H1 (cell line): ENCODE measurements at regions not wholly inside any gene's neighbourhood (a gene's known extent, or its start where the extent isn't known, plus 50 kb on each side); places are given as distances from the start of the nearest gene placed in this dataset.

ENCODE experiments used
- CTCF ChIA-PET: fragments of 300-600 bp; sonication (Branson Sonifier 250); formaldehyde crosslinking; loops from one replicate; lab custom pipeline; 2021; ENCODE audit not compliant: partially characterized antibody; lab: Charles Lee
- POLR2A ChIA-PET: fragments of 300-600 bp; sonication (Branson Sonifier 250); formaldehyde crosslinking; loops from one replicate; lab custom pipeline; 2021; ENCODE audit warnings: inconsistent platforms; ENCODE audit not compliant: partially characterized antibody; lab: Charles Lee
- DNase-seq, 2 experiments: peaks; one replicate each; pipeline versions ENCODE4 v3.0.0 to v3.0.0-alpha.2; 2010 to 2022; ENCODE audit warnings: low spot score in 2 of 2, low read depth in 1 of 2, mixed read lengths in 1 of 2
- FAIRE-seq: peaks from 2 replicates; lab custom pipeline; 2011; peaks lifted over from hg19 to GRCh38; lab: Jason Lieb, UNC
- H2AFZ ChIP-seq: 2 replicates; pipeline ENCODE4 v1.8.1; 2012; ENCODE audit warnings: low read length, inconsistent platforms
- H2AK5ac ChIP-seq: 2 replicates; pipeline ENCODE4 v1.6.1; 2013; ENCODE audit warnings: low read depth, low read length
- H2BK120ac ChIP-seq: replicated peaks from 2 replicates; pipeline ENCODE3; 2013; ENCODE audit warnings: low read depth, low read length, inconsistent platforms
- H2BK12ac ChIP-seq: 2 replicates; pipeline ENCODE4 v1.6.1; 2013; ENCODE audit warnings: low read depth, low read length
- H2BK15ac ChIP-seq: 2 replicates; pipeline ENCODE4 v1.6.1; 2013; ENCODE audit warnings: low read length
- H2BK20ac ChIP-seq: 2 replicates; pipeline ENCODE4 v1.6.1; 2013; ENCODE audit warnings: low read length
- H2BK5ac ChIP-seq: 2 replicates; pipeline ENCODE4 v1.6.1; 2013; ENCODE audit warnings: low read depth, low read length
- H3K14ac ChIP-seq: 2 replicates; pipeline ENCODE4 v1.6.1; 2013; ENCODE audit warnings: inconsistent platforms; ENCODE audit not compliant: insufficient read length
- H3K18ac ChIP-seq: 2 replicates; pipeline ENCODE4 v1.6.1; 2013; ENCODE audit warnings: low read length; ENCODE audit errors: extremely low read depth
- H3K23ac ChIP-seq: 2 replicates; pipeline ENCODE4 v1.6.1; 2013; ENCODE audit warnings: inconsistent platforms; ENCODE audit not compliant: insufficient read length
- H3K23me2 ChIP-seq: 2 replicates; pipeline ENCODE4 v1.6.1; 2013; ENCODE audit warnings: low read depth, low read length
- H3K27ac ChIP-seq: 2 replicates; pipeline ENCODE4 v1.6.1; 2011; ENCODE audit warnings: low read depth, low read length, inconsistent platforms
- H3K27me3 ChIP-seq, 4 experiments: replicated peaks in 1 of 4; 1 replicate in 1 of 4; 2 replicates in 3 of 4; pipeline versions ENCODE4 v1.6.1 to v1.8.1; 2011 to 2013; ENCODE audit warnings: low read length in 3 of 4, mild to moderate bottlenecking in 3 of 4, inconsistent platforms in 2 of 4, mixed read lengths in 2 of 4, moderate library complexity in 1 of 4; ENCODE audit not compliant: control insufficient read depth in 3 of 4, insufficient read depth in 3 of 4; ENCODE audit errors: extremely low read depth in 1 of 4
- H3K36me3 ChIP-seq, 4 experiments: 2 replicates each; pipeline versions ENCODE4 v1.6.1 to v1.8.1; 2011 to 2013; ENCODE audit warnings: mild to moderate bottlenecking in 4 of 4, low read length in 3 of 4, moderate library complexity in 2 of 4, control low read depth in 1 of 4, inconsistent platforms in 1 of 4; ENCODE audit not compliant: insufficient read depth in 4 of 4, control insufficient read depth in 2 of 4
- H3K4ac ChIP-seq: replicated peaks from 2 replicates; pipeline ENCODE3; 2013; ENCODE audit warnings: low read length, low read depth, mixed read lengths, inconsistent platforms; ENCODE audit not compliant: insufficient read length
- H3K4me1 ChIP-seq, 4 experiments: replicated peaks in 1 of 4; 1 replicate in 1 of 4; 2 replicates in 3 of 4; pipeline versions ENCODE4 v1.6.1 to v1.8.1; 2011 to 2013; ENCODE audit warnings: low read length in 3 of 4, inconsistent platforms in 2 of 4, mixed read lengths in 1 of 4; ENCODE audit not compliant: insufficient read depth in 4 of 4, control insufficient read depth in 3 of 4
- H3K4me2 ChIP-seq, 2 experiments: 2 replicates each; pipeline versions ENCODE4 v1.6.1 to v1.8.1; 2011 to 2013; ENCODE audit warnings: low read depth in 2 of 2, low read length in 2 of 2, control low read depth in 1 of 2, inconsistent platforms in 1 of 2, mild to moderate bottlenecking in 1 of 2; ENCODE audit not compliant: insufficient read depth in 1 of 2
- H3K4me3 ChIP-seq, 4 experiments: fragments of 200-600, 300-600 bp in 1 of 4; sonication (generic), shearing (Covaris generic), sonication (Bioruptor Twin) in 1 of 4; 2 replicates each; pipeline versions ENCODE4 v1.5.1 to v1.8.1; 2011 to 2016; ENCODE audit warnings: low read length in 4 of 4, low read depth in 3 of 4, control low read depth in 2 of 4, inconsistent platforms in 2 of 4, mild to moderate bottlenecking in 2 of 4, mixed read lengths in 1 of 4, moderate library complexity in 1 of 4; ENCODE audit not compliant: insufficient read depth in 2 of 4; ENCODE audit errors: extremely low read depth in 1 of 4
- H3K56ac ChIP-seq: replicated peaks from 2 replicates; pipeline ENCODE3; 2013; ENCODE audit warnings: low read depth, mild to moderate bottlenecking, mixed read lengths, low read length, inconsistent platforms; ENCODE audit not compliant: insufficient read length
- H3K79me1 ChIP-seq: 2 replicates; pipeline ENCODE4 v1.6.1; 2013; ENCODE audit warnings: low read depth, low read length, control low read depth
- H3K79me2 ChIP-seq, 2 experiments: 2 replicates each; pipeline versions ENCODE4 v1.6.1 to v1.8.1; 2012 to 2013; ENCODE audit warnings: low read length in 2 of 2, mild to moderate bottlenecking in 2 of 2, inconsistent platforms in 1 of 2; ENCODE audit not compliant: insufficient read depth in 2 of 2, control insufficient read depth in 1 of 2
- H3K9ac ChIP-seq, 4 experiments: replicated peaks in 1 of 4; 1 replicate in 1 of 4; 2 replicates in 3 of 4; pipeline versions ENCODE4 v1.6.1 to v1.8.1; 2011 to 2013; ENCODE audit warnings: low read depth in 3 of 4, low read length in 3 of 4, control low read depth in 2 of 4, mild to moderate bottlenecking in 2 of 4, moderate library complexity in 2 of 4, inconsistent platforms in 1 of 4; ENCODE audit errors: extremely low read depth in 1 of 4
- H3K9me3 ChIP-seq, 2 experiments: 2 replicates each; pipeline versions ENCODE4 v1.6.1 to v1.8.1; 2012 to 2013; ENCODE audit warnings: mild to moderate bottlenecking in 2 of 2, moderate library complexity in 2 of 2, control low read depth in 1 of 2, inconsistent platforms in 1 of 2, low read depth in 1 of 2, low read length in 1 of 2, mixed read lengths in 1 of 2; ENCODE audit not compliant: insufficient read depth in 2 of 2
- H4K20me1 ChIP-seq, 2 experiments: replicated peaks in 1 of 2; 2 replicates each; pipeline versions ENCODE3 to v1.8.1; 2011 to 2013; ENCODE audit warnings: inconsistent platforms in 2 of 2, low read length in 2 of 2, mild to moderate bottlenecking in 1 of 2; ENCODE audit not compliant: insufficient read depth in 2 of 2, control insufficient read depth in 1 of 2
- H4K5ac ChIP-seq: 2 replicates; pipeline ENCODE4 v1.6.1; 2013; ENCODE audit warnings: low read length, low read depth, mixed read lengths, inconsistent platforms; ENCODE audit not compliant: insufficient read length
- H4K8ac ChIP-seq: 2 replicates; pipeline ENCODE4 v1.8.0; 2013; ENCODE audit warnings: mild to moderate bottlenecking, moderate library complexity, low read length, inconsistent platforms; ENCODE audit not compliant: insufficient read depth; ENCODE audit errors: extremely low read depth
- H4K91ac ChIP-seq: replicated peaks from 2 replicates; pipeline ENCODE3; 2013; ENCODE audit warnings: low read length, mixed read lengths, inconsistent platforms; ENCODE audit not compliant: insufficient read length
- CHD2 ChIP-seq: IDR thresholded peaks from 2 replicates; pipeline ENCODE4 v1.6.1; 2012; ENCODE audit warnings: low read length, improper control_type of control experiment
- MAFK ChIP-seq: IDR thresholded peaks from 2 replicates; pipeline ENCODE4 v1.6.1; 2012; ENCODE audit warnings: low read depth, mild to moderate bottlenecking, improper control_type of control experiment, low read length
- POU5F1 ChIP-seq: IDR thresholded peaks from 2 replicates; pipeline ENCODE4 v1.6.1; 2011; ENCODE audit warnings: low read depth, mild to moderate bottlenecking, low read length, moderate library complexity
- SP2 ChIP-seq: IDR thresholded peaks from 2 replicates; pipeline ENCODE4 v1.6.1; 2012; ENCODE audit warnings: mild to moderate bottlenecking, low read length, inconsistent platforms
- TBP ChIP-seq: IDR thresholded peaks from 2 replicates; pipeline ENCODE4 v1.6.1; 2011; ENCODE audit warnings: low read depth, low read length, improper control_type of control experiment
- WGBS, 2 experiments: shearing (Covaris generic) in 1 of 2; methylation state at CpG; one replicate each; pipeline versions ENCODE4 v1.1.6 to v1.1.7; 2013 to 2015; ENCODE audit warnings: low lambda C conversion rate in 2 of 2, mixed read lengths in 2 of 2, inconsistent platforms in 1 of 2, low coverage in 1 of 2, missing lambda C conversion rate in 1 of 2; ENCODE audit not compliant: insufficient replicate concordance in 2 of 2, insufficient coverage in 1 of 2, insufficient read length in 1 of 2; ENCODE audit errors: extremely low coverage in 1 of 2, missing lambda C conversion rate in 1 of 2; 5-methylcytosine and 5-hydroxymethylcytosine counted together

DNA sequence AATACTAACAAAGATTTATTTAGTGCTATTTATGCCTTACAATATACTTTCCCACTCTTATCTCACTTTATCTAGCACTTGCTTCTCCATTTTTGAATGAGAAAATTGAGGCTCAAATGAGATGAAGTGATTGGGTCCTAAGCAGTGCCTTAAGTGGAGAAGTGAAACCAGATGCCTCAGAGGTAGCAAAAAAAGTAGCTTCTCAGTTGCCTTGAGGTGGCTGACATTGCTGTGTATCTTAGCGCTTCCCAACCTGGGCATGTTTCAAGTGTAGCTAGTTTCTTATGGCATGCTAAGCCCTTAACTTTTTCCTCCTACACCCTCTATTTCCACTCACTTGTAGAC is 390.4 kb downstream of the OMA1 start:
- Histone ChIP-seq H3K4me3 (no peak overlapping the region), H3K27ac (no peak overlapping the region), H2BK120ac (peak overlapping the region; percentile 52), H3K27me3 (no peaks in the 10 kb centered on the region), H3K36me3 (no peaks in the 10 kb centered on the region), H2AFZ (no peak overlapping the region), H3K4ac (no peak overlapping the region), H3K56ac (no peak overlapping the region), H4K8ac (no peak overlapping the region), H4K91ac (no peak overlapping the region), H3K79me2 (no peaks in the 10 kb centered on the region), H2BK15ac (no peak overlapping the region), H4K5ac (no peak overlapping the region), H3K4me2 (no peak overlapping the region), H2BK5ac (no peak overlapping the region), H3K23ac (no peak overlapping the region), H3K79me1 (no peaks in the 10 kb centered on the region), H3K9ac (no peak overlapping the region), H2BK12ac (no peak overlapping the region), H3K18ac (no peak overlapping the region), H3K4me1 (peaks cover 4 to 22% (median 12%) of the 10 kb centered on the region in 4 experiments; a peak in 6 of 7 replicates), H3K14ac (no peak overlapping the region), H3K9me3 (no peaks in the 10 kb centered on the region), H4K20me1 (no peaks in the 10 kb centered on the region), H2AK5ac (no peak overlapping the region), H3K23me2 (no peaks in the 10 kb centered on the region), H2BK20ac (no peak overlapping the region)
- CTCF ChIA-PET: interaction anchor here (0.6 to 6.8 kb wide), 18 partner anchors 10 to 297 kb away, joined by 3 to 54 read pairs (median 3); no protein-coding TSS in a partner anchor
- no peak for TF ChIP-seq MAFK
- TF ChIP-seq POU5F1: no peak
- TF ChIP-seq SP2: no peak
- TF ChIP-seq CHD2: no peak
- TF ChIP-seq TBP: no peak
- FAIRE-seq: no peak
- 100% methylated on average over 1 of the region's 1 CpG; no CpG with 5 or more reads in 1 of the 2 experiments for WGBS, 2 experiments
- POLR2A ChIA-PET: no interaction called here
- no peak for DNase-seq
